NCI-H2227 treated with DMSO at 0.1 percent for 48 hours (cell line): ENCODE measurements at regions not wholly inside any gene's neighbourhood (a gene's known extent, or its start where the extent isn't known, plus 50 kb on each side); places are given as distances from the start of the nearest gene placed in this dataset.
A peak's percentile ranks its signal among the peaks of the same experiment; 100 is the strongest.
"Not testable (repeated sequence)": the region's sequence is repeated elsewhere in the genome, so short reads cannot be mapped to it uniquely, and the experiment has no call there.

Experiments used
- DNase-seq: peaks from one replicate; lab custom pipeline; 2025; lab: John Stamatoyannopoulos, UW

DNA sequence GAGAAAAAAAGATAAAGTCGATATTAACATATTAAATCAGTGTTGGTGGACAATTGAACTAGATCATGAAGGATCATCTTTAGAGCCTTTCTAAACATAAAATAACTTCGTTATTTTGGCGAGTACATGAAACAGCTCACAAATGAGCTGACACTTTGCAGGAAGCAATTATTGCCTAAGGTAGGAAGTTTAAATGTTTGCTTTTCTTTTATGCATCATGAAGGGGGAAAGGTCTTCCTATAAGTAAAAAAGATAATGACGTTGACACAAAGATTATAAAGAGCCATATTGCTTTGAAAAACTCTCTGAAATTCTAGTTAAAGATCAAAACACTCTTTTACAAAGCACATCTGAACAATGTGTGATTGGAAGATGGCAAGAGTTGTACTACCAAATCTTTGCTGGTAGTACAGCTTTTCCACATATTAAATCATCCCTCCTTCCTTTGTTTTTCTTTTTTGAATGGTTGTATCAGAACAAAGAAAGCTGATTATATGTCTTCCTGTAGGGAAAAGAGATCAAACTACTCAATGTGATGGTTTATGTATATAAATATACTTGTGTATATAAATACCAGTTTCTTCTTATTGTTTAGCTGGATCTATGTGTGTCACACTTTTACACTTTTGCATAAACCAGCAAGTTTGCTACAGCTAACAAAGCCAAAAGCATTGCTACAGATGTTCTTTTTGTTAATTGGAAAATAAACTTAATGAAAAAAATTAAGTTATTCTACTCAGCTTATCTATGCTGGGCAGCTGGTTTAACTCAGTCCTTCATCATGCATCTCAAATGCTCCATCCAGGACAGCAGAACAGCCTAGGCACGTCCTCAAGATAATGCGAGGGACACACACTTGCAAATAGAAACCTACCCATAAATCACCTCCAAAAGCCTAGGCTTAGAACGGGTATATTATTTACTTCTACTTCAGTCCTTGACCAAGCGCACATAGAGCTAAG is 850.8 kb upstream of the ROBO1 start:
- no peak for DNase-seq

DNA sequence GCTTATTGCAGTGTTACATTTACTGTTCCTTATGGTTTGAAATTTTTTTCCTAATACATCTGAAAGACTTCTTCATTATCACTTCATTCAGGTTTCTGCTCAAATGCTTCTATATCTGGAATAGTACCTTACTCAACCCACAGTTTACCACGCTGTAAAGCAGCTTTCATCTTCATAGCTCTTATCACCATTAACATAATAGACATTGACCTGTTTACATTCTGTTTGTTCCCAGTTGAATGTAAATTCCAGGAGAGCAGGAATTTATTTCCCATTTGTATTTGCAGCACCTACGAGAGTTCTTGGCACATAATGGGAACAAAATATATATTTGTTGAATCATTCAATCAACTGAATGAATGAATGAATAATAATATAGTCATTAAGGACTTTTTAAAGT is 844.6 kb upstream of the ROBO1 start:
- DNase-seq = no peak

DNA sequence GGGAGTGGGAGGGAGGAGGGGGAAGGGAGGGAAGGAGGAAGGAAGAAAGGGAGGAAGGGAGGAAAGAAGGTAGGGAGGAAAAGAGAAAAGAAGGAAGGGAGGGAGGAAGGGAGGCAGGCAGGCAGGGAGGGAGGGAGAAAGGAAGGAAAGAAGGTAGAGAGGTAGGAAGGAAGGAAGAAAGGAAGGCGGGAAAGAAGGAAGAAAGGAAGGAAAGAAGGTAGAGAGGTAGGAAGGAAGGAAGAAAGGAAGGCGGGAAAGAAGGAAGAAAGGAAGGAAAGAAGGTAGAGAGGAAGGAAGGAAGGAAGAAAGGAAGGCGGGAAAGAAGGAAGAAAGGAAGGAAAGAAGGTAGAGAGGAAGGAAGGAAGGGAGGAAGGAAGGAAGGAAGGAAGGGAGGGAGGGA is 840.3 kb upstream of the ROBO1 start:
- not testable (repeated sequence) for DNase-seq

DNA sequence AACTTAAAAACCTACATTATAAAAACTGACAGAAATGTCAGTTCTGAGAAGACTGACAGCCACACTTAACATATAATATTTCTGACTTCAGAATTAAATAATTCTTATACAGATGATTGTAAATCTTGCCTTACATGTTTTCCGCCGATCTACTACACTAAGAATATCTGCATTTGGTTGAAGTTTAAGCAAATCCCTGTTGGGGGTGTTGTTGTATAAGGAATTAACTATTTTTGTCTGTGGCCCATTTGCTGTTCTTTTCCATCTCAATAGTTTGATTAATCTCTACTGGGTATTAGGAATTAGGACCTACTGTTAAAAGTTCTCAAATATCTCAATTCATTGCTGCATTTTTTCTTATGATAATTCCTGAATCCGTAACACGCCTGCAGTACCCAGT is 838.3 kb upstream of the ROBO1 start:
- no peak for DNase-seq

DNA sequence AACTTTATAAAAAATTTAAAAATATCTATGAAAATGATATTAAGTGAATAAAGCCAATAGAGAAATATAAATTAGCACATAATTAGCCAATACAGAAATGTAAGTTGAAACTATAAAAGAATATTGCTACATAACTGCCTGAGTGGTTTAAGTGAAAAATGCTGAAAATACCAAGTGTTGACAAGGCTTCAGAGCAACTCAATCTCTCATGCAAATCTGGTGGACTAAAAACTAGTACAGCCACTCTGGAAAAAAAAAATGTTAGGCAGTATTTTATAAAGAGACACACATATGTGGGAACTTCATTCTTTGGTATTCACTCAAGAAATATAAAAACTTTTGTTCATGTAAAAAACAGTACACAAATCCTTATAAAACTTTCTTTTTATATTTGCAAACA is 833.7 kb upstream of the ROBO1 start:
- DNase-seq = no peak

DNA sequence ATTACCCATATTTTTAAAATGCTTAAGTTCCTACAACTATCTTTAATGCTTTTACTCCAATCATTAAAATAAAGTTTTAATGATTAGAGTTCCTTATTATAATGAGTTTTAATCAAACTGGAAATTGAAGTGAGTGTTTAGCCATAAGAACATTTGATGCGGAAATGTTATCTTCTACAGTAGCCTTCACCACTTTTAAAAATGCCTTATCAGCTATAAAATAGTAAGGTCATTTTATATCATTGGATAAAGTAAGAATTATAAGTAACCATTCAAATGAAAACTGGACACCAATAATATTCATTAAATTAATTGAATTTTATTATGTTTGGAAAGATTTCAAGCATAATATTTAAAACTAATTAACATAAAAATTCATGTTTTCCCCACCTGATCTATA is 825.0 kb upstream of the ROBO1 start:
- no peak for DNase-seq

DNA sequence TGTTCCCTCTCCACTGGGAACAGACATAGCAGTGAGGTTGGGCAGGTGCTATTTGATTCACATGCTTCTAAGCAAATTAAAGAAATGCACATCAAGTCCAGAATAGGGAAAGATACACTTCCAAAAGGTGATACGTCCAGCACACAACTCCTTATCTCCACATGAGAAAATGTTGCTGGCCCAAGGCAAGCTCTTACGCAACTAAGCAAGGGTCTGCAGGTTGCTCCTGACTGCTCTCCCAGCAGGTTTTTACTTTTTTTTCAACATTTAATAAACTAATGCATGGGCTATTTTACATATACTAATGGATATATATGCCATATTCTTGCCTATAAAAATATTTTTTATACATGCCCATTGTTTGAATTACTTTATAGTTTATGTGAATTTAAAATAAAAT is 818.5 kb upstream of the ROBO1 start:
- DNase-seq = no peak

DNA sequence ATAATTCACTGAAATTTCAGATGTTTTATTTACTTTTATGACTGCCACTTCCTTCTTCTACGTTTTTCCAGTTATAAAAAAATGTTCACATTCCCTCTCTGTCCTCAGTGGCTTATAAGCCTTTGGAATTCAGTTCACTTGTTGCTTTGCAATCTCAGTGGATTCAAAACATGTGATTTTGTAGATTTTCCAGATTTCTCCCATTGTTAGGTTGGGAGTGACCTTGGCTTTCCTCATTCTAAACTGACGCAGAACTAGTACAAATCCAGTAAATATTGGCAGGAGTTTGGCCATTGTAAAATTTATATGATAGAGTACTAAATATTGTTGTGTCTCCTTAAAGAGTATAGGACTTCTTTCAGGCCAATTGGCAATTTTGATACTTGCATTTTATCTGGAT is 812.3 kb upstream of the ROBO1 start:
- no peak for DNase-seq

DNA sequence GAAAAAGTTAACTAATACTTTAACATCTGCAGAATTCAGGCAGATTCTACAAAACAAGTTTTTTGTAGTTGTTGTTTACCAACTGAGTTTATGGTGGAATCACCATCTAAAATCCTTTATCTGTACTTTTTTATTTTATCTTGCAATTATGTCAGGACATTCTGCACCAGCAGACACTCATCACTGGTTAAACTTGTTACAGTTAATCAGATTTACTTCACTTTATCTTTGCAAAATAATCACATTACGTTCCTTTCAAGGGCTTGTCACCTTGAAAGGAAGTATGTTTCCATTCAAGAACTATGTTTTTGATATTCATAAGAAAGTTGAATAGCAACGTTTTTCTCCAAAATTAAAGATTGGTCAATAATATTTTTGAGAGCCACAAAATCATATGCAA is 796.6 kb upstream of the ROBO1 start:
- no peak for DNase-seq

DNA sequence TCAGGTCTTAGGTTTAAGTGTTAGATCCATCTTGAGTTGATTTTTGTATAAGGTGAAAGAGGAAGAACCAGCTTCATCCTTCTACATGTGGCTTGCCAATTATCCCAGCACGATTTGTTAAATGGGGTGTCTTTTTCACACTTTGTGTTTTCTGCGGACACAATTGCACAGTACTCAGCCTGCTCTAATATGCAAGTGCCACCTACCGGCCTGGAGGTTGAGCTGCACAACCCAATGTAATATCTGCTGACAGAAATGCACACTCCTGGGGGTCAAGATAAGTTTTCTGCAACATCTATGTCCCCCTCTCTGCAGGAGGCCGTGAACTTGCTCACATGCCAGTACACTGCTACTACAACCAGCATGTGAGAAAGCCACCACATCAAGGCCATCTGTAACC is 791.9 kb upstream of the ROBO1 start:
- DNase-seq = no peak

DNA sequence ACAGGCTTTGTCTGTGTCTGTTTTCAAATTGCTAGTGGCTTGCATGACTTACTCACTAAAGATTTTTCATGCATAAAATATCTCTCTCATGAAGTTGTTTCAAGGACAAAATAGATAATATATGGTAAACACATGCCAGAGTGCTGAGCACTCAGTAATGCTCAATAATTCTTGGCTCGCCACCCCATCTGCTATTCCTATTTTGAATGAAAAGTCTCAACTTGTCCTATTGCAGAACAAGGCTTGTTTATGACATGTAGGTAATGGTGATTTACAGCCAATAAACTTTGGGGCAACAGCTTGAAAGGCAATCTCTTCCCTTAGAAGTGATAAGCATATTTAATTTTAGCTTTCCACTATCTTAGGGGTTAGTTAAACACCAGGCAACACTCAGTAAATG is 789.0 kb upstream of the ROBO1 start:
- no peak for DNase-seq

DNA sequence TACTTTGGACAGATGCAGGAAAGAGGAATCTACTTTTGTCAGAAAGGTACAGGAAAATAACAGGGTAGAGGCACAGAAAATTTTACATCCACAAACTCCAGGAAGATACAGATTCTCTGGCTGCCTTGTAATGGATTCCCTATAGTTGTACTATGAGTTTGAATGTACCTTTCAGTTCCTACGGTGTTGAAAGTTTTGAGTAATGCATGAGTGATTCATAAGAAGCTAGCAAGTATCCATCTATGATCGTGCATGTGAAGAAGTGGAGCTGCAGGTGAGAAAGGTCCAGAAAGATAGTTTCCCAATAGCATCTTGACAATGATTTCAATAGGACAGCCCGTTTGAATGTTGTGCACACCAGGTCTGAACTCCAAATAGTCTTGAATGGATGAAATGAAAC is 786.5 kb upstream of the ROBO1 start:
- no peak for DNase-seq

DNA sequence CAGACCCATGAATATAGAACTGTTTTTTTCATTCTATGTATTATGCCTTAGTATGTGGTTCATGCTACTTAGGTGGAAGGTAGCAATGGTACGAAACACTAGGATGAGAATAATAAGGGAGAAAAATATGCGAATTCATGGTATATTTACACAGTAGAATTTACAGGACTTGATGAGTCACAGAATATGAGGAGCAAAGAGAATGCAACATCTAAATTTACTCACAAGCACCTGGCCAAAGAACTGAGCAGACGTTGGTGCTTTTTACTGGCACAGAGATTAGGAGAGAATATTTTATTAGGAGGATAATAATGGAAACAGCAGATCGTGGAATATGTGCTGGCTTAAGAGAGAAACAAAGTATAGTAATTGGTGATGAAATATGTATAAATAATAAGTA is 785.4 kb upstream of the ROBO1 start:
- DNase-seq = no peak

DNA sequence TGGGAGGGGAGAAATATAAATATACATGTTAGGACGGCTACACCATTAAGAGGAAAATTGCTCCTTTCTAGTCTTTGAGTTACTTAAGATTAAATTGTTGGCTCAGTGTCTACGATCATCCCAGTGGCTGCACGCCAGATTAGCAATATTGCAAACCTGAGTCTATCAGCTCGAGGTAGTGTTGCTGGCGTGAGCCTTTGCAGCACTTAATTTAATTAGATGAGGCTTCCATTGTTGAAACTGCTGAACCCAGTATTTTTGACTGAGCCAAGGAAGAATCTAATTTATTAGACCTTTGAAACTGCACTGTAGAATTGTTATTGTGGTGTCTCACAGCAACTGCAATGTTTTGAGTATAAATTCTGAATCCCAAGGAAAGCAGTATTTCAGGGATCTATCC is 782.4 kb upstream of the ROBO1 start:
- peak; percentile 29 for DNase-seq

DNA sequence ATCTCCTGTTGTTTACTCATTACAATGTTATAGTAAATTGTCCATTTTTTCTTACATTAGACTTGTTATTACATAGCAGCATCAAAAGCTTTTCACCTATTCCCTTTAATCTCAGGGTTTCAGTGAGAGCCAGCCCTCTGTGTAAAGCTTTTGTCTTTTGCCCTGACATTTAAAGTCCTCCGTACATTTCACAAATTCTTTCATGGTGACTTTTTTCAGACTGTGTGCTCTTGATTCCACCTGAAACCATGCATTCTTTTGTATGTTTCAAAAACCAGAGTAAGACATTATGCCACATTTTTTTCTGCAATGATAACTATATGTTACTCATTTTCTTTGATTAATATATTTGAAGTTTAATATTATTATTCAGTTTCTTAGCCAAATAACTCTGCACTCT is 781.4 kb upstream of the ROBO1 start:
- DNase-seq = no peak

DNA sequence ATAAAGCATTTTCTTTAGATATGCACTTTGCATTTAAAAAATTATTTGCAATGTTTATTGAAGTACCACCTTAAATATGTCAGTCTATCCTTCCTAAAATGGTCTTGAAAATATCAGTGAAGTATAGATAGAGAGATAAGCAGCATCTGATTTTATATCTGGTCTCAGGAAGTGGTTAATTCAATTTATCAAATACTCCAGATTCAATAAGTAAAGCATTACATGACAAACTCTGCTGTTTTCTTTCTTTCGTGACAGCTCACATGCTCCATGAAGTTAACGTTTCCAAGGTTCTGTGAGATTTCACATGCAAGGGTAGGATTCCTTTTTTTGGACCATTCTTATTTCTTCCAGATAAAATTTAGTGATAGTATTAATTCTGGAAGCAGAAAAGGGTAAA is 775.4 kb upstream of the ROBO1 start:
- no peak for DNase-seq

DNA sequence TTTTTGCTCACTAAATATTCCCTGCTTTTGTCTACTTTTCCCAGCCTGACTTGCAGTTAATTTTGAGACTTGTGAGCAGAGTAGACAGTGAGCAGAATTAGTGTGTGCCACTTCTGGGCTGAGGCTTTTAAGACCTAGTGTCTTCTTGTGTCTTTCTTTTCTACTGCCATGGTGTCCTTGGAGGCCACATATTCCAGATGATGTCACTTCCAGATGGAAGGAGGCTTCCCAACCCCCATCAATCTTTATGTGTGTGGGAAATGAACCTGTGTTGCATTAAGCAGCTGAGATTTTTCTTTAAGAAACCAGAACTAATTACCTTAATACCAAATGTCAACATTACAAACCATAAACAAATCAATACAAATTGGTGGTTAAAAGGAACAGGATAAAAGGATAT is 774.7 kb upstream of the ROBO1 start:
- no peak for DNase-seq

DNA sequence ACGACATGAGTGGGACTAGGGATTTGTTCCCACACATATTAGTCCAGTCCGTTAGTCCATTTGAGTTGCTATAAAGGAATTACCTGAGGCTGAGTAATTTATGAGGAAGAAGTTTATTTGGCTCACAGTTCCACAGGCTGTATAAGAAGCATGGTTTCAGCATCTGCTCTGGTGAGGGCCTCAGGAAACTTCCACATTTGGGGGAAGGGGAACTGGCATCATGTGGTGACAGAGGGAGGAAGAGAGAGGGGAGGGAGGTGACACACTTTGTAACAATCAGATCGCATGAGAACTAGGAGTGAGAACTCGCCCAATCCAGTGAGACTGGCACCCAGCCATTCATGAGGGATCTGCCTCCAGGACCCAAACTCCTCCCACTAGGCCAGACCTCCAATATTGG is 769.9 kb upstream of the ROBO1 start:
- DNase-seq = no peak

DNA sequence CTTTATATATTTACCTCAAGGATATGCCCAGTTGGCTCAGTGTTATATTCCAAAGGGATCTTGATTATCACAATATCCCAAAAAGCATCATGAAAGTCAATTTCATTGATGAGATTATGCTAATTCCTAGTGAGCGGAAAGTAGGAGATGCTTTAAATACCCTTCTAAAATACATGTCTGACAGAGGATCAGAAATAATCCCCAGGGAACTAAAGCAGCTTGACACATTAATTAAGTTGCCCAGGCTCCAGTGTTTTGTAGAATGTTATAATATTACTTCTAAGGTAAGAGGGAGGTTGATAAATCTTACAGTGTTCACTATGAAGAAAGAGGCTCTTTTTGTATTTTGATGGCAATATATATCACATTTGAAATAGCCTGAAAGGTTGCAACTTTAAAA is 767.5 kb upstream of the ROBO1 start:
- no peak for DNase-seq

DNA sequence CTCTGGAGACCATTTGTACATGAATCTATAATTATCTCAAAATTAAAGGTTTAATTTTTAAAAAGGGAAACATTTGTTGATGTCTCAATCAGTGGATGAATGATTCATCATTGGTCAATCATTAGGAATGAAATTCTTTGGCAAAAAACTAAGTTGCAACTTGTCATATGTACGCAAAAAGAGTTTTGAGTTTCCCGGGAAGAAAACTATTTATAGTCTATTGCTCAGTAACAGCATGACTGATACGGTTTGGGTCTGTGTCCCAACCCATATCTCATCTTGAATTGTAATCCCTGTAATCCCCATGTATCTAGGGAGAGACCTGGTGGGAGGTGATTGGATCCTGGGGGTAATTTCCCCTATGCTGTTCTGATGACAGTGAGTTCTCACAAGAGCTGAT is 765.8 kb upstream of the ROBO1 start:
- no peak for DNase-seq

DNA sequence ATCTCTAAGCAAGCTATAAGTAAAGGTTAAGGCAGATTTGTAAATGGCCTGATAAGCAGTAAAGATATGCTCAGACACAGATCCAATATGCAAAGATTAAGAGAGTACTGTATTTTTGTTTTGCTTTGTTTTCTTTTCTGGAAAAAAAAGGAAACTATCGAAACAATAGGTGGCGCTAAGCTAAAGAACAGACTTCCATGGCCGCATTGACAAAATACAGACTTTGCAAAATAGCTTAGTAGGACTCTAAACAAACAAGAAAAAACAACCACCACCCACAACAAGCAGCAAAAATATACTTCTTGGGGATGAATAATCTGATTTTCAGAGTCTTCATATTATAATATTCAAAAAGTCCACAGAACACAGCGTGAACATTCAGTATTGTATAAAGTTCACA is 758.4 kb upstream of the ROBO1 start:
- no peak for DNase-seq

DNA sequence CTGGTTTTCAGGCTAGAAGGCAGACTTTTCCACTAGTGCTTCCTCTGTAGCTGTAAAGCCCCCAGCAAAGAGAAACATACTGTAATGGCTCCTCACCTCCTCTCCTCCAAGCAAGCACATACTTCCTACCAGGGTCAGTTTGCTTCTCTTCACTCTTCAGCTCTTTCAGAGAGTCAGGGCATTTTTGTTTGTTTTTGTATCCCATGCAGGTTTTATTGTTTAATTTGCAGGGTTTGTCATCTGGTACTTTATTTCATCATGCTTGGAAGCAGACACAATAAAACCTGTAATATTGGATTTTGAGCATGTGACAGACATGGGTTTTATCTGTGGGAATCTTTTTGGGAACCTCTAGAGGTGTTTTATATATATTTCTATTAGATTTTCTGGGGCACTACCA is 753.3 kb upstream of the ROBO1 start:
- no peak for DNase-seq

DNA sequence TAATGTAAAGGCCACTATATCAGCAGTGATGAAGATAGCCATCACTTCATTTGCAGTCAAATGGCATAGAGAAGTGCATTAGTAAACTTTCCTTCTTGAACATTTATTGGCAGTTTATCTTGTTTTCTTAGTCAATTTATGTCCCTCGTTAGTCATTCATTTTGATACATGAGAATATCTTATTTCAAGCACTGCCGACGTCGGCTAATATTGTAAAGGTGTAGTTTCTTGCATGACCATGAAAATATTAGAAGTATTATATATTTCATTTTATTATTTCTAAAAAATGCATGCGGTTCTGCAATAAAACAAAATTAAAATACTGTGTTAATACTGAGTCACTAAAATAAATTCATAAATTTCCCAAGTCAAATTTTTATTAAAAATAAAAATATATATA is 751.6 kb upstream of the ROBO1 start:
- DNase-seq = no peak

DNA sequence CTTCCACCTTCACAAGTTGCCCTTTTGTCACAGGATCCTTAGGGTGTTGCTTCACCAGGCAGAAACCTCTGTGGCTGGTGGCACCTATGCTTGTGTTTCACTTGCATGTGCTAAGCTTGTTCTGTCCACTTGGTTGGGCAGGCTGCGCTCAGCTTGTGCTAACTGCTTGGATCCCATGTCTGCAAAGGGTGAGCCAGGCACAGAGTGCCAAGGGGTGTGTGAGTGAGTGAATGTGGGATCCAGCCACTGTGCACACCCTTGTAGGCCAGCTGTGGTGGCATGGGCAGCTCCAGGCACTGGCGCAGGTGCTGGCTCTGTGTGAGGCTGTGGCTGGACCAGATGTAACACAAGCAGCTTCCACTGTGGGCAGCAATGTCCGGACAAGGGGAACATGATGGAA is 728.7 kb upstream of the ROBO1 start:
- DNase-seq = no peak
